ENCODE measurements at regions not wholly inside any gene's neighbourhood (a gene's known extent, or its start where the extent isn't known, plus 50 kb on each side); places are given as distances from the start of the nearest gene placed in this dataset.

GRCh38 chr15:66943456-66944095 lies 121.8 kb upstream of the SMAD3 start:
- Histone ChIP-seq H3K27me3 (ENCODE audit: control insufficient read depth in 1 of 2, insufficient read depth in 2 of 2, low read length in 1 of 2) (no peaks in the 10 kb centered on the region), H3K9me3 (ENCODE audit: control insufficient read depth, low read length) (no peaks in the 10 kb centered on the region), H3K4me1 (ENCODE audit: control insufficient read depth in 1 of 2, insufficient read depth in 2 of 2, low read length in 2 of 2) (no peaks in the 10 kb centered on the region), H3K4me3 (ENCODE audit: low read length in 2 of 2) (no peak overlapping the region), H3K36me3 (ENCODE audit: control insufficient read depth in 1 of 2, insufficient read depth in 2 of 2, low read length in 1 of 2) (no peaks in the 10 kb centered on the region), H3K27ac (ENCODE audit: low read depth in 1 of 2, low read length in 2 of 2) (no peak overlapping the region)
- 64 to 65% methylated on average over 10 of the region's 10 CpGs for WGBS, 2 donors
- ATAC-seq (ENCODE audit: low FRiP score) (no peak), DNase-seq (no peak)
- intact Hi-C loops (cut with DNase I): no loop called here

GRCh38 chr15:66944121-66944520 lies 121.3 kb upstream of the SMAD3 start:
- ATAC-seq (ENCODE audit: low FRiP score) (no peak), DNase-seq (no peak)
- 84 to 90% methylated on average over 14 of the region's 14 CpGs for WGBS, 2 donors
- Histone ChIP-seq H3K27ac (ENCODE audit: low read depth in 1 of 2, low read length in 2 of 2) (no peak overlapping the region), H3K27me3 (ENCODE audit: control insufficient read depth in 1 of 2, insufficient read depth in 2 of 2, low read length in 1 of 2) (no peaks in the 10 kb centered on the region), H3K9me3 (ENCODE audit: control insufficient read depth, low read length) (no peaks in the 10 kb centered on the region), H3K4me1 (ENCODE audit: control insufficient read depth in 1 of 2, insufficient read depth in 2 of 2, low read length in 2 of 2) (no peaks in the 10 kb centered on the region), H3K4me3 (ENCODE audit: low read length in 2 of 2) (no peak overlapping the region), H3K36me3 (ENCODE audit: control insufficient read depth in 1 of 2, insufficient read depth in 2 of 2, low read length in 1 of 2) (no peaks in the 10 kb centered on the region)
- intact Hi-C loops (cut with DNase I): no loop called here

GRCh38 chr15:66945286-66945685 lies 120.1 kb upstream of the SMAD3 start:
- Histone ChIP-seq H3K9me3 (ENCODE audit: control insufficient read depth, low read length) (no peaks in the 10 kb centered on the region), H3K36me3 (ENCODE audit: control insufficient read depth in 1 of 2, insufficient read depth in 2 of 2, low read length in 1 of 2) (no peaks in the 10 kb centered on the region), H3K27ac (ENCODE audit: low read depth in 1 of 2, low read length in 2 of 2) (no peak overlapping the region), H3K4me3 (ENCODE audit: low read length in 2 of 2) (no peak overlapping the region), H3K27me3 (ENCODE audit: control insufficient read depth in 1 of 2, insufficient read depth in 2 of 2, low read length in 1 of 2) (no peaks in the 10 kb centered on the region), H3K4me1 (ENCODE audit: control insufficient read depth in 1 of 2, insufficient read depth in 2 of 2, low read length in 2 of 2) (no peaks in the 10 kb centered on the region)
- no peak for DNase-seq
- no peak for ATAC-seq (ENCODE audit: low FRiP score)
- 93 to 94% methylated on average over 3 of the region's 3 CpGs for WGBS, 2 donors
- intact Hi-C loops (cut with DNase I): loop anchor here in 1 of 2 donors (5.0 kb wide), 2 partner anchors 307 to 487 kb away; partner anchors contain the start of genes AAGAB and IQCH

GRCh38 chr15:66945842-66946241 lies 119.6 kb upstream of the SMAD3 start:
- DNase-seq (no peak), ATAC-seq (ENCODE audit: low FRiP score) (no peak)
- no peak overlapping the region for H3K27ac ChIP-seq (ENCODE audit: low read depth in 1 of 2, low read length in 2 of 2)
- WGBS, 2 donors: 72 to 74% methylated on average over 4 of the region's 4 CpGs
- H3K27me3 ChIP-seq (ENCODE audit: control insufficient read depth in 1 of 2, insufficient read depth in 2 of 2, low read length in 1 of 2): no peaks in the 10 kb centered on the region
- H3K9me3 ChIP-seq (ENCODE audit: control insufficient read depth, low read length): no peaks in the 10 kb centered on the region
- H3K36me3 ChIP-seq (ENCODE audit: control insufficient read depth in 1 of 2, insufficient read depth in 2 of 2, low read length in 1 of 2): no peaks in the 10 kb centered on the region
- no peak overlapping the region for H3K4me3 ChIP-seq (ENCODE audit: low read length in 2 of 2)
- intact Hi-C loops (cut with DNase I): loop anchor here (2.0 to 5.0 kb wide), 5 partner anchors 306 to 487 kb away; partner anchors contain the start of genes AAGAB (in 1 of the 2) and IQCH (in 1 of the 2)
- no peaks in the 10 kb centered on the region for H3K4me1 ChIP-seq (ENCODE audit: control insufficient read depth in 1 of 2, insufficient read depth in 2 of 2, low read length in 2 of 2)

- no peaks in the 10 kb centered on the region for H3K27me3 ChIP-seq (ENCODE audit: control insufficient read depth in 1 of 2, insufficient read depth in 2 of 2, low read length in 1 of 2)
- no peak overlapping the region for H3K27ac ChIP-seq (ENCODE audit: low read depth in 1 of 2, low read length in 2 of 2)
- no peaks in the 10 kb centered on the region for H3K9me3 ChIP-seq (ENCODE audit: control insufficient read depth, low read length)
- no peaks in the 10 kb centered on the region for H3K4me1 ChIP-seq (ENCODE audit: control insufficient read depth in 1 of 2, insufficient read depth in 2 of 2, low read length in 2 of 2)
- ATAC-seq (ENCODE audit: low FRiP score): peak; percentile 69
- no peaks in the 10 kb centered on the region for H3K36me3 ChIP-seq (ENCODE audit: control insufficient read depth in 1 of 2, insufficient read depth in 2 of 2, low read length in 1 of 2)
- DNase-seq: peak; percentile 68 to 87
- no peak overlapping the region for H3K4me3 ChIP-seq (ENCODE audit: low read length in 2 of 2)
- 25 to 26% methylated on average over 12 of the region's 12 CpGs for WGBS, 2 donors
- intact Hi-C loops (cut with DNase I): loop anchor here (2.0 to 5.0 kb wide), 5 partner anchors 306 to 486 kb away; partner anchors contain the start of genes AAGAB (in 1 of the 2) and IQCH (in 1 of the 2)
These were observed 118.7 kb upstream of the SMAD3 start for GRCh38 chr15:66946578-66947164.

GRCh38 chr15:66947471-66947870 lies 117.9 kb upstream of the SMAD3 start:
- Histone ChIP-seq H3K27me3 (ENCODE audit: control insufficient read depth in 1 of 2, insufficient read depth in 2 of 2, low read length in 1 of 2) (no peaks in the 10 kb centered on the region), H3K36me3 (ENCODE audit: control insufficient read depth in 1 of 2, insufficient read depth in 2 of 2, low read length in 1 of 2) (no peaks in the 10 kb centered on the region), H3K27ac (ENCODE audit: low read depth in 1 of 2, low read length in 2 of 2) (no peak overlapping the region), H3K9me3 (ENCODE audit: control insufficient read depth, low read length) (no peaks in the 10 kb centered on the region), H3K4me1 (ENCODE audit: control insufficient read depth in 1 of 2, insufficient read depth in 2 of 2, low read length in 2 of 2) (no peaks in the 10 kb centered on the region), H3K4me3 (ENCODE audit: low read length in 2 of 2) (no peak overlapping the region)
- DNase-seq (no peak), ATAC-seq (ENCODE audit: low FRiP score) (no peak)
- intact Hi-C loops (cut with DNase I): loop anchor here (2.0 to 5.0 kb wide), 5 partner anchors 305 to 485 kb away; partner anchors contain the start of genes AAGAB (in 1 of the 2) and IQCH (in 1 of the 2)
- 82 to 85% methylated on average over 12 of the region's 12 CpGs for WGBS, 2 donors

- ATAC-seq (ENCODE audit: low FRiP score) (no peak), DNase-seq (no peak)
- H3K9me3 ChIP-seq (ENCODE audit: control insufficient read depth, low read length): no peaks in the 10 kb centered on the region
- H3K36me3 ChIP-seq (ENCODE audit: control insufficient read depth in 1 of 2, insufficient read depth in 2 of 2, low read length in 1 of 2): no peaks in the 10 kb centered on the region
- H3K4me1 ChIP-seq (ENCODE audit: control insufficient read depth in 1 of 2, insufficient read depth in 2 of 2, low read length in 2 of 2): no peaks in the 10 kb centered on the region
- no peaks in the 10 kb centered on the region for H3K27me3 ChIP-seq (ENCODE audit: control insufficient read depth in 1 of 2, insufficient read depth in 2 of 2, low read length in 1 of 2)
- no peak overlapping the region for H3K27ac ChIP-seq (ENCODE audit: low read depth in 1 of 2, low read length in 2 of 2)
- intact Hi-C loops (cut with DNase I): loop anchor here in 1 of 2 donors (5.0 kb wide), 2 partner anchors 304 to 484 kb away; partner anchors contain the start of genes AAGAB and IQCH
- 8 to 28% methylated on average over 2 of the region's 2 CpGs for WGBS, 2 donors
- no peak overlapping the region for H3K4me3 ChIP-seq (ENCODE audit: low read length in 2 of 2)
These were observed 117.1 kb upstream of the SMAD3 start for GRCh38 chr15:66948294-66948693.

- H3K36me3 ChIP-seq (ENCODE audit: control insufficient read depth in 1 of 2, insufficient read depth in 2 of 2, low read length in 1 of 2): no peaks in the 10 kb centered on the region
- no peaks in the 10 kb centered on the region for H3K4me1 ChIP-seq (ENCODE audit: control insufficient read depth in 1 of 2, insufficient read depth in 2 of 2, low read length in 2 of 2)
- H3K27ac ChIP-seq (ENCODE audit: low read depth in 1 of 2, low read length in 2 of 2): no peak overlapping the region
- DNase-seq (no peak), ATAC-seq (ENCODE audit: low FRiP score) (no peak)
- no peak overlapping the region for H3K4me3 ChIP-seq (ENCODE audit: low read length in 2 of 2)
- no peaks in the 10 kb centered on the region for H3K27me3 ChIP-seq (ENCODE audit: control insufficient read depth in 1 of 2, insufficient read depth in 2 of 2, low read length in 1 of 2)
- intact Hi-C loops (cut with DNase I): no loop called here
- no peaks in the 10 kb centered on the region for H3K9me3 ChIP-seq (ENCODE audit: control insufficient read depth, low read length)
These were observed 115.3 kb upstream of the SMAD3 start for GRCh38 chr15:66950114-66950513.

Measured in aorta (tissue), 5 donors.